GM21390 (cell line): ENCODE measurements at regions not wholly inside any gene's neighbourhood (a gene's known extent, or its start where the extent isn't known, plus 50 kb on each side); places are given as distances from the start of the nearest gene placed in this dataset.
"Not testable (repeated sequence)": the region's sequence is repeated elsewhere in the genome, so short reads cannot be mapped to it uniquely, and the experiment has no call there.

Source experiments
- ATAC-seq: cut with Tn5 transposase; IDR thresholded peaks from one replicate; pipeline ENCODE4 v1.9.1; 2021; ENCODE audit not compliant: unreplicated experiment

- ATAC-seq: no peak
Observed at GRCh38 chr1:244316986-244317655, 134.6 kb downstream of the ADSS2 start.

- ATAC-seq: no peak
Observed at GRCh38 chr1:244318078-244318477, 133.6 kb downstream of the ADSS2 start.

DNA sequence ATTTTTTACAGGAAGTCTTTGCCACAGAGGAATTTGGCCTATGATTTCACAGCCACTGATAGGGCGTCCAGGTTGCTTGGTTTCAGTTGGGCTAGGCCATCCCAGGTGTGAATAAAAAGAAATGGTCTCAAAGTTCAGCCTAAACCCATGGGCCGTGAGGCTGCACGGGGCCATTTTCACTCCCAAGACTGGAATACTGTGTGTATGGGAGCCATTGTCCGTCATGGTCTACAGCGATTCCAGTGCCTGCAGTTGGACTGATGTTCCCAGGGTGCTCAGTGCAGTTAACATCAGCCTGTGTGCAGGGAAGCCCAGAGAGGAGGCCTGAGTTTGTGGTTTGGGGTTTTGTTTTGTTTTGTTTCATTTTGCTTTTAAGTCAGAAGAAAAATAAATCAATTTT lies 133.2 kb downstream of the ADSS2 start:
- no peak for ATAC-seq

- ATAC-seq: peak; percentile 77
Observed at GRCh38 chr1:244319283-244320132, 132.2 kb downstream of the ADSS2 start.

DNA sequence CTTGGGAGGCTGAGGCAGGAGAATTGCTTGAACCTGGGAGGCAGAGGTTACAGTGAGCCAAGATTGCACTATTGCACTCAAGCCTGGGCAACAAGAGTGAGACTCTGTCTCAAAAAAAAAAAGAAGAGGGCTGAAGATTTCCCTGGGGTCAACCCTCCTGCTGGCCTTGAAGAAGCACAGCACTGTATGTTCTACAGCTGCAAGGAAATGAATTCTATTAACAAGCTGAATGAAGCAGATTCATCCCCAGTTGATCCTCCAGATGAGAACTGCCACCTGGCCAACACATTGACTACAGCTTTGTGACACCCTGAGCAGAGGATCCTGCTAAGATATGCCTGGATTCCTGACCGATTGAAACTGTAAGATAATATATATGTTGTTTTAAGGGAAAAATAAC lies 129.5 kb downstream of the ADSS2 start:
- ATAC-seq: no peak

- ATAC-seq: no peak
Observed at GRCh38 chr1:244322791-244323521, 128.8 kb downstream of the ADSS2 start.

- ATAC-seq: no peak
Observed at GRCh38 chr1:244324176-244324883, 127.4 kb downstream of the ADSS2 start.

DNA sequence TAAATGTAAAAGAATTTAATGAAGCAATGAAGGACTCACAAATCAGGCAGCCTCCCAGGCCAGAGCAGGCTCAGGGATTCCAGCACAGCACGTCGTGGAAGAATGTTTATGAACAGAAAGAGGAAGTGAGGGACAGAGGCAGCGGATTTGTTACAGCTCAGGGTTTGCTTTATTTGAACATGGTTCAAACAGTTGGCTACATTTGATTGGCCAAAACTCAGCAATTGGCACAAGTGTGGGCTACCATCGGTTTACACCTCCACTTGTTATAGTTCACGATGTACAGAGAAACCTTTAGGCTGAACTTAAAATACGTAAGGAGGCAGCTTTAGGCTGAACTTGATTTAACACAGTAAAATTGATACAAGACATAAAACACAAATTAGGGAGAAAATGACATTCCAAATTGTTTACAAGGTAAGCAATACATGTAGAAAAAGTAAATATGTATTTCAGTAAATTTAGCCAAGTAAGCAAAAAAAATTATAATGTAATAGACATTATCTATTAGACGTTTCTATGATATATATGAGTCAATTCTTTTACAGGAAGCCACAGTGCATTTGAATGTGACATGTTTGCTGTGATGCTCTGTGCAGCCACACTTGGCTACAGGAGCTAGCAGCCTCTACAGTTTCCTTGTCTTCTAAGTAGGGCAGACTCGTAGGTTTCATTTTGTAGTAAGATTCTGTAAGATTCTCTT lies 126.5 kb downstream of the ADSS2 start:
- peak; percentile 77 for ATAC-seq

GRCh38 chr1:244326757-244327156 lies 125.0 kb downstream of the ADSS2 start:
- no peak for ATAC-seq

GRCh38 chr1:244327533-244327932 lies 124.2 kb downstream of the ADSS2 start:
- ATAC-seq: no peak

- ATAC-seq: no peak
Observed at GRCh38 chr1:244328476-244328875, 123.2 kb downstream of the ADSS2 start.

- no peak for ATAC-seq
Observed at GRCh38 chr1:244329591-244330317, 122.0 kb downstream of the ADSS2 start.

DNA sequence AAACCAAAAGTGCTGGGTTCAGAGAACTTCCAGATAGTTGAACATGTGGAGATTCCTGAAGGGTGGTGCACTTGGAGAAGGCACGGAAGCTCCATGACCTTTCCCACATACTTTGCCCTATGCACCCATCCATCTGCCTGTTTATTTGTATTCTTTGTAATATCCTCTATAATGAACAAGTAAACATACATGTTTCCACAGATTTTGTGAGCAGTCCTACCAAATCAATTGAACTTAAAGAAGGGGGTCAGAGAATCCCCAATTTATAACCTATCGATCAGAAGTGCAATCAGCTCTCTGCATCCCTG lies 121.4 kb downstream of the ADSS2 start:
- no peak for ATAC-seq

DNA sequence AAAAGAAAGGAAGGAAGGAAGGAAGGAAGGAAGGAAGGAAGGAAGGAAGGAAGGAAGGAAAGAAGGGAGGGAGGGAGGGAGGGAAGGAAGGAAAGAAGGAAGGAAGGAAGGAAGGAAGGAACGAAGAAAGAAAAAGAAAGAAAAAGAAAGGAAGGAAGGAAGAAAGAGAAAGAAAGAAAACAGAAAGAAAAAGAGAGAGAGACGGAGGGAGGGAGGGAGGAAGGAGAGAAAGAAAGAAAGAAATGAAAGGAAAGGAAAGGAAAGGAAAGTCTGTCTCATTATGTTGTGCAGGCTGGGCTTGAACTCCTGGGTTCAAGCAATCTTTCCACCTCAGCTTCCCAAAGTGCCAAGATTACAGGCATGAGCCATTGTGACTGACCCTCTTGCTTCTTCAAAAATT lies 118.9 kb downstream of the ADSS2 start:
- ATAC-seq: not testable (repeated sequence)

DNA sequence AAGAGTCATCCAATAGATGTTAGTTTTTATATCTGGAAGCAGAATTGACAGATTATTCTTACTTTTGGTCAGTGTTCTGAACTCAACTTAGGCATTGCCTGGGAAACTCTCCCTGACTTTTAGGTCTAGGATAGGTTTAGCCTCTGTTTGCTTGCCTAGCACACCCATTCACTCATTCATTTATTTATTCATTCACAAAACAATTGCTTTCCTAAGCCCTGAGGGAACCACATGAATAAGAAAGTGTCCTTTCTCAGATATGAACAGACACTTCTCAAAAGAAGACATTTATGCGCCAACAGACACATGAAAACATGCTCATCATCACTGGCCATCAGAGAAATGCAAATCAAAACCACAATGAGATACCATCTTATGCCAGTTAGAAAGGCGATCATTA lies 117.4 kb downstream of the ADSS2 start:
- ATAC-seq: not testable (repeated sequence)

DNA sequence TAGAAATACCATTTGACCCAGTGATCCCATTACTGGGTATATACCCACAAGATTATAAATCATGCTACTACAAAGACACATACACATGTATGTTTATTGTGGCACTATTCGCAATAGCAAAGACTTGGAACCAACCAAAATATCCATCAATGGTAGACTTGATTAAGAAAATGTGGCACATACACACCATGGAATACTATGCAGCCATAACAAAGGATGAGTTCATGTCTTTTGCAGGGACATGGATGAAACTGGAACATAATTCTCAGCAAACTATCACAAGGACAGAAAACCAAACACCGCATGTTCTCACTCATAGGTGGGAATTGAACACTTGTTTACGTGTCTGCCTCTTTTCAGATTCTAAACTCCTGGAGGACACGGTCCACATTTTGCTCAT lies 116.9 kb downstream of the ADSS2 start:
- not testable (repeated sequence) for ATAC-seq

DNA sequence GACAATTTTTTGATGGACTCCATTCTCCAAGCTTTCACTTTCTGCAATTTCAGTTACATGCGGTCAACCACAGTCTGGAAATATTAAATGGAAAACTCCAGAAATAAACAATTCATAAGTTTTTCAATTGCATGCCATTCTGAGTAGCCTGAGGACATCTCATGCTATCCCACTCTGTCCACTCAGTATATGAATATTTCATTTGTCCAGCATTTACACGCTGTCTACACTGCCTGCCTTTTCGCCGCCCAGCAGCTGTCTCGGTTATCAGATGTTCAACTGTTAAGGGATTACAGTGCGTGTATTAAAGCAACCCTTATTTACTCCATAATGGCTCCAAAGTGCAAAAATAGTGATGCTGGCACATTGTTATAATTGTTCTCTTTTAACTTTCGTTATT lies 116.3 kb downstream of the ADSS2 start:
- ATAC-seq: no peak

- ATAC-seq: no peak
Observed at GRCh38 chr1:244336232-244336899, 115.3 kb downstream of the ADSS2 start.

GRCh38 chr1:244337839-244338238 lies 113.9 kb downstream of the ADSS2 start:
- ATAC-seq: no peak
